IMR-90 (cell line): ENCODE measurements at regions not wholly inside any gene's neighbourhood (a gene's known extent, or its start where the extent isn't known, plus 50 kb on each side); places are given as distances from the start of the nearest gene placed in this dataset.
"Not testable (repeated sequence)": the region's sequence is repeated elsewhere in the genome, so short reads cannot be mapped to it uniquely, and the experiment has no call there.

Experiments used
- ATAC-seq: fragments of 200-7000 bp; cut with Tn5 transposase; 2 replicates; pipeline ENCODE4 v1.9.1; 2020; ENCODE audit warnings: low read depth, mild to moderate bottlenecking, moderate library complexity
- BruUV-seq: library from RNA; stranded (reverse); fragments of 400-500 nt; replicated peaks from 2 replicates; lab custom pipeline; 2021; lab: Mats Ljungman, UMichigan
- CTCF ChIA-PET: fragments of 300-600 bp; formaldehyde crosslinking; extraction: SDS; loops from one replicate; lab custom pipeline; 2021; ENCODE audit warnings: antibody characterized with exemption; lab: Yijun Ruan, JAX
- POLR2A ChIA-PET: fragments of 300-600 bp; sonication (Branson Sonifier 250); formaldehyde crosslinking; loops from one replicate; lab custom pipeline; 2022; ENCODE audit warnings: antibody characterized with exemption; ENCODE audit not compliant: unreplicated experiment; lab: Charles Lee
- DNase-seq: peaks from one replicate; pipeline ENCODE4 v3.0.0; 2013
- H2AFZ ChIP-seq: replicated peaks from 2 replicates; pipeline ENCODE3; 2013; ENCODE audit warnings: low read length, mild to moderate bottlenecking; ENCODE audit not compliant: poor library complexity
- H2AK5ac ChIP-seq: 2 replicates; pipeline ENCODE4 v1.6.1; 2013; ENCODE audit warnings: low read depth, low read length, inconsistent platforms
- H2AK9ac ChIP-seq: replicated peaks from 2 replicates; pipeline ENCODE3; 2013; ENCODE audit warnings: mild to moderate bottlenecking, low read depth, low read length, moderate library complexity; ENCODE audit not compliant: poor library complexity
- H2BK120ac ChIP-seq: 2 replicates; pipeline ENCODE4 v1.6.1; 2013; ENCODE audit warnings: low read depth, low read length, inconsistent platforms
- H2BK15ac ChIP-seq: 3 replicates; pipeline ENCODE4 v1.6.1; 2013; ENCODE audit warnings: low read depth, low read length, inconsistent platforms
- H2BK20ac ChIP-seq: 2 replicates; pipeline ENCODE4 v1.6.1; 2013; ENCODE audit warnings: low read depth, mild to moderate bottlenecking, inconsistent platforms, low read length, moderate library complexity
- H2BK5ac ChIP-seq: 2 replicates; pipeline ENCODE4 v1.6.1; 2013; ENCODE audit warnings: mild to moderate bottlenecking, low read depth, low read length, inconsistent platforms; ENCODE audit not compliant: poor library complexity, severe bottlenecking
- H3K14ac ChIP-seq: replicated peaks from 2 replicates; pipeline ENCODE4 v1.6.1; 2013; ENCODE audit warnings: low read depth, low read length, inconsistent platforms
- H3K18ac ChIP-seq: 2 replicates; pipeline ENCODE4 v1.6.1; 2013; ENCODE audit warnings: low read depth, low read length, control low read depth
- H3K23ac ChIP-seq: 2 replicates; pipeline ENCODE4 v1.6.1; 2013; ENCODE audit warnings: low read depth, low read length, inconsistent platforms
- H3K27ac ChIP-seq: 2 replicates; pipeline ENCODE4 v1.5.1; 2013; ENCODE audit warnings: mild to moderate bottlenecking, control low read depth, low read length; ENCODE audit not compliant: insufficient read depth
- H3K27me3 ChIP-seq: 2 replicates; pipeline ENCODE4 v1.6.1; 2013; ENCODE audit warnings: low read length; ENCODE audit not compliant: control insufficient read depth, insufficient read depth
- H3K36me3 ChIP-seq: 2 replicates; pipeline ENCODE4 v1.6.1; 2013; ENCODE audit warnings: low read length, mixed read lengths; ENCODE audit not compliant: control insufficient read depth, insufficient read depth
- H3K4ac ChIP-seq: 2 replicates; pipeline ENCODE4 v1.6.1; 2013; ENCODE audit warnings: low read depth, low read length, inconsistent platforms
- H3K4me1 ChIP-seq: 2 replicates; pipeline ENCODE4 v1.6.1; 2013; ENCODE audit warnings: low read length, mixed read lengths; ENCODE audit not compliant: control insufficient read depth, insufficient read depth
- H3K4me2 ChIP-seq: 2 replicates; pipeline ENCODE4 v1.6.1; 2013; ENCODE audit warnings: low read depth, mild to moderate bottlenecking, control low read depth, low read length, moderate library complexity
- H3K4me3 ChIP-seq: 2 replicates; pipeline ENCODE4 v1.5.1; 2013; ENCODE audit warnings: low read depth, mild to moderate bottlenecking, control low read depth, low read length, moderate library complexity; ENCODE audit not compliant: insufficient read depth
- H3K56ac ChIP-seq: 2 replicates; pipeline ENCODE4 v1.6.1; 2013; ENCODE audit warnings: low read length, inconsistent platforms; ENCODE audit not compliant: insufficient read depth; ENCODE audit errors: extremely low read depth
- H3K79me1 ChIP-seq, 2 experiments: 2 replicates each; pipeline ENCODE4 v1.6.1; 2013; ENCODE audit warnings: low read length in 2 of 2, inconsistent platforms in 1 of 2, low read depth in 1 of 2
- H3K9ac ChIP-seq: 2 replicates; pipeline ENCODE4 v1.6.1; 2013; ENCODE audit warnings: low read depth, low read length, control low read depth
- H3K9me1 ChIP-seq: 2 replicates; pipeline ENCODE4 v1.6.1; 2013; ENCODE audit warnings: low read length, inconsistent platforms; ENCODE audit not compliant: insufficient read depth
- H3K9me3 ChIP-seq: 2 replicates; pipeline ENCODE4 v1.6.1; 2013; ENCODE audit warnings: low read length; ENCODE audit not compliant: control insufficient read depth, insufficient read depth
- H4K20me1 ChIP-seq: 2 replicates; pipeline ENCODE4 v1.6.1; 2013; ENCODE audit warnings: low read length, inconsistent platforms; ENCODE audit not compliant: insufficient read depth
- H4K5ac ChIP-seq: 2 replicates; pipeline ENCODE4 v1.6.1; 2013; ENCODE audit warnings: mild to moderate bottlenecking, low read depth, low read length, control low read depth
- H4K8ac ChIP-seq, 2 experiments: 2 replicates each; pipeline ENCODE4 v1.6.1; 2013; ENCODE audit warnings: low read depth in 2 of 2, low read length in 2 of 2, control low read depth in 1 of 2, inconsistent platforms in 1 of 2
- H4K91ac ChIP-seq: 2 replicates; pipeline ENCODE4 v1.6.1; 2013; ENCODE audit warnings: low read depth, low read length, inconsistent platforms; ENCODE audit not compliant: insufficient read depth
- WGBS, 2 experiments: methylation state at CpG; one replicate each; pipeline versions ENCODE4 v1.1.5 to v1.1.7; 2013; ENCODE audit warnings: missing lambda C conversion rate in 2 of 2; ENCODE audit not compliant: insufficient read length in 1 of 2; ENCODE audit errors: extremely low coverage in 2 of 2; 5-methylcytosine and 5-hydroxymethylcytosine counted together
- dilution Hi-C: fragments of 300-500 bp; cut with HindIII; formaldehyde crosslinking; loops from one replicate; pipeline ENCODE4 v1.14.3; 2018; ENCODE audit warnings: low sequenced_read_pairs; ENCODE audit not compliant: unreplicated experiment
- in situ Hi-C: fragments of 300-500 bp; cut with MboI; formaldehyde crosslinking; loops from 3 replicates; pipeline ENCODE4 v1.14.3; 2019; ENCODE audit warnings: low sequenced_read_pairs, inconsistent platforms, mixed read lengths
- intact Hi-C: fragments of 100-400 bp; cut with micrococcal nuclease; formaldehyde crosslinking; loops from 2 replicates; pipeline ENCODE4 v1.10.0; 2022

- in situ Hi-C loops, result not testable (repeated sequence)
Observed at GRCh38 chr21:20048130-20048837, 949.9 kb upstream of the NCAM2 start.

More at GRCh38 chr21:20048130-20048837, 949.9 kb upstream of the NCAM2 start:
- H3K9ac ChIP-seq, H3K27me3 ChIP-seq, H2AK9ac ChIP-seq, H4K8ac ChIP-seq, H3K4ac ChIP-seq, H3K4me1 ChIP-seq, H3K23ac ChIP-seq, H4K91ac ChIP-seq, intact Hi-C loops, H2BK5ac ChIP-seq, H3K9me1 ChIP-seq, H4K20me1 ChIP-seq, H3K27ac ChIP-seq, H3K18ac ChIP-seq, H4K5ac ChIP-seq, H2BK20ac ChIP-seq, H3K36me3 ChIP-seq, ATAC-seq, CTCF ChIA-PET, H3K56ac ChIP-seq, H2AK5ac ChIP-seq, H2BK120ac ChIP-seq, H3K14ac ChIP-seq, DNase-seq, H2BK15ac ChIP-seq, dilution Hi-C loops, BruUV-seq, H3K79me1 ChIP-seq, H2AFZ ChIP-seq, H3K4me3 ChIP-seq, H3K4me2 ChIP-seq: not testable (repeated sequence)
- 66% methylated on average over 15 of the region's 20 CpGs; no CpG with 5 or more reads in 1 of the 2 experiments for WGBS, 2 experiments
- peaks cover 15% of the 10 kb centered on the region; the same call in 1 of the 2 replicates for H3K9me3 ChIP-seq
- POLR2A ChIA-PET, result interaction anchor here (0.6 kb wide), 1 partner anchor 84 kb away, joined by 3 read pairs; no protein-coding TSS in a partner anchor
